H1 (cell line): ENCODE measurements at regions not wholly inside any gene's neighbourhood (a gene's known extent, or its start where the extent isn't known, plus 50 kb on each side); places are given as distances from the start of the nearest gene placed in this dataset.

Source experiments
- ASH2L ChIP-seq: fragments of 200-600, 300-600 bp; sonication (generic); IDR thresholded peaks from one replicate; pipeline ENCODE4 v1.7.1; 2017; ENCODE audit warnings: low read length
- ATF3 ChIP-seq: IDR thresholded peaks from 2 replicates; pipeline ENCODE4 v1.6.1; 2011; ENCODE audit warnings: low read depth, mild to moderate bottlenecking, low read length; ENCODE audit not compliant: insufficient read depth
- CHD1 ChIP-seq: IDR thresholded peaks from 2 replicates; pipeline ENCODE4 v1.6.1; 2012; ENCODE audit warnings: low read depth, low read length, improper control_type of control experiment
- CHD7 ChIP-seq: fragments of 300-600 bp; sonication (generic); IDR thresholded peaks from 2 replicates; pipeline ENCODE4 v1.7.1; 2012; ENCODE audit warnings: low read length, moderate library complexity, mild to moderate bottlenecking, inconsistent platforms; ENCODE audit not compliant: insufficient replicate concordance
- CREB1 ChIP-seq: IDR thresholded peaks from 2 replicates; pipeline ENCODE4 v1.6.1; 2012; ENCODE audit warnings: inconsistent platforms
- EP300 ChIP-seq, 2 experiments: IDR thresholded peaks; 1 replicate in 1 of 2; 2 replicates in 1 of 2; pipeline ENCODE4 v1.6.1; 2011 to 2012; ENCODE audit warnings: low read depth in 2 of 2, low read length in 2 of 2, mild to moderate bottlenecking in 2 of 2, borderline replicate concordance in 1 of 2, inconsistent platforms in 1 of 2, moderate library complexity in 1 of 2
- GABPA ChIP-seq: IDR thresholded peaks from 2 replicates; pipeline ENCODE4 v1.6.1; 2011; ENCODE audit warnings: mild to moderate bottlenecking, low read length, moderate library complexity, borderline replicate concordance; ENCODE audit not compliant: insufficient read depth
- KDM5A ChIP-seq: fragments of 200-600 bp; IDR thresholded peaks from 2 replicates; pipeline ENCODE4 v1.7.1; 2012; ENCODE audit warnings: mild to moderate bottlenecking, low read length, inconsistent platforms, mixed read lengths
- MAX ChIP-seq: IDR thresholded peaks from 2 replicates; pipeline ENCODE4 v1.6.1; 2012; ENCODE audit warnings: inconsistent platforms
- POLR2AphosphoS5 ChIP-seq: IDR thresholded peaks from 2 replicates; pipeline ENCODE4 v1.6.1; 2011; ENCODE audit warnings: low read depth, low read length
- SIN3A ChIP-seq, 2 experiments: IDR thresholded peaks in 1 of 2; conservative IDR thresholded peaks in 1 of 2; 2 replicates each; pipeline ENCODE4 v1.6.1; 2011 to 2012; ENCODE audit warnings: low read length in 2 of 2, improper control_type of control experiment in 1 of 2, low read depth in 1 of 2, mild to moderate bottlenecking in 1 of 2
- SRF ChIP-seq: IDR thresholded peaks from 2 replicates; pipeline ENCODE4 v1.6.1; 2011; ENCODE audit warnings: mild to moderate bottlenecking, low read depth, low read length, moderate library complexity

- TF ChIP-seq CHD7 (no peak), GABPA (no peak), MAX (no peak), ASH2L (no peak), ATF3 (no peak), EP300 (IDR thresholded peaks at IDR 0.05; ENCODE audit: borderline replicate concordance in 1 of 2, low read depth in 2 of 2, low read length in 2 of 2) (no peak), SIN3A (conservative IDR thresholded peaks at IDR 0.05 in 1 of 2, IDR thresholded peaks at IDR 0.05 in 1 of 2; ENCODE audit: low read depth in 1 of 2, low read length in 2 of 2) (no peak), CHD1 (no peak), SRF (no peak), KDM5A (no peak), POLR2AphosphoS5 (no peak), CREB1 (no peak)
- TF ChIP-seq, all 59 proteins: peak for 0
These were observed 249.5 kb downstream of the ISL1 start (continued) for GRCh38 chr5:51632793-51633192.
